NCI-H526 treated with DMSO at 0.1 percent for 48 hours (cell line): ENCODE measurements at regions not wholly inside any gene's neighbourhood (a gene's known extent, or its start where the extent isn't known, plus 50 kb on each side); places are given as distances from the start of the nearest gene placed in this dataset.

ENCODE experiments used
- DNase-seq: peaks from one replicate; lab custom pipeline; 2025; lab: John Stamatoyannopoulos, UW

DNA sequence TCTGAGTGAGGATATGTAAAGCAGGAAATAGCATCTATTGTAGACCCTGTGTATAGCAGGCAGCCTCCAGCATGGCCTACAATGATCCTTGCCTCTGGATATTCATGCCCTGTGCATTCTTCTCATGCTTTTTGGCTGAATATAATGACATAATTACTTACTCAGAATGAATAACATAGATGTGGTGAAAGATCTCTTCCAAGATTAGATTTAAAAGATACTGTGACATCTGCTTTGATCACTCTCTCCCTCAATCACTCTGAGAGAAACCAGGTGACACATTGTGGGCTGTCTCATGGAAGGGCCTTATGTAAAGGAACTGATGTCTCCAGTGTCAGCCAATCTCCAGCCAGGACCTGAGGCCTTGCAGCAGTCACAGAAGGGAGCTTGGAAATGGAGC, 376.7 kb downstream of the DNAH5 start:
- DNase-seq: no peak

DNA sequence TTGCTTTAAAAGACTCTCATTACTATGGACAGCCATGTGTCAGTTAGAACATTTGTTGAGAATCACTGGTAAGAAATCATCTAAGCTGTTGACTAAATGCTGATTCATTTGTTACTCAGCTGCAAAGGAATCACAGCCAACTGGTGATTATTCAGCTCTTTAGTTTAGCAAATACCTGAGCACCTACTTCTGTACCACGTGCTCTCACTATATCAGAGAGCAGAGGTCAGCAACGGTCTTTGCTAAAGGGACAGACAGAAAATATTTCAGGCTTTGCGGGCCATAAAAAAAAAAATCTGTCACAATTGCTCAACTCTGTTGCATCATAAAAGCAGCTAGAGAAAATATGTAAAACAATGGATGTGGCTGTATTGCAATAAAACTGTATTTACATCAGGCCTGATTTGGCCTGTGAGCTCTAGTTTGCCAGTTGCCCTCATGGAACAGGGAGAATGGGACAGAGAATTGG, 377.6 kb downstream of the DNAH5 start:
- DNase-seq: no peak

DNA sequence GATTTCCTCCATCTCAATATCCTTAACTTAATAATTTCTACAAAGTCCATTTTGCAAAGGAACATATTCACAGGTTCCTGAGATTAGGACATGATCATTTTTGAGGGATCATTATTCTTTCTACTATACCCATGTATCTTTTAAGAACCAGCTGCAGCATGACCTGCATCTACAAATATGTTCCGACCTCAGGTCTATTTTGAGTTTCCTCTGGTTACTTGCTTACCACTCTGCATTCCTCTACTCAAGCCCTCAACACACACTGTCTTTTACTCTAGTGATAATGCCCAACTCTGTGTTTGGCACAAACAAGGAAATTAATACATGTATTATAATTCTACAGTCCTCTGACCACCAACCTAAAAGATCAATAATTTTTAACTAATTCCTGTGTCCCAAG, 386.1 kb downstream of the DNAH5 start:
- DNase-seq: no peak

DNA sequence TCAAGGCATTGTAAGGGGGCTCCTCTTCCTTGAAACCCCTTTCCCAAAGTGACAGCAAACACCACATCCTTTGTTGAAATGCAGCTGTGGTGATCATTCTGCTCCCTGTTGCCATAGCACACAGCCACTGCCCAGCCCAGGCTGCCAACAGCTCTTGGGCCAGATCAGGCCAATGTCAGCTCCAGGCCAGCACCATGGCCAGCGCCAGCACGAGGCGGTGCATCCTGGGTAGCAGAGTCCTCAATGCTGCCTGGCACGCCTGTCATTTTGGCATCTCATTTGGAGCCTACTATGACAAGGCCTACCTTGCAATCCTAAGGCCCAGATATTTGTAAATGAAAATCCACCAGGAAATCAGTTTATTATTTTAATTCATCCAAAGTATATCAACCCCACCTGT, 390.6 kb downstream of the DNAH5 start:
- DNase-seq: no peak

DNA sequence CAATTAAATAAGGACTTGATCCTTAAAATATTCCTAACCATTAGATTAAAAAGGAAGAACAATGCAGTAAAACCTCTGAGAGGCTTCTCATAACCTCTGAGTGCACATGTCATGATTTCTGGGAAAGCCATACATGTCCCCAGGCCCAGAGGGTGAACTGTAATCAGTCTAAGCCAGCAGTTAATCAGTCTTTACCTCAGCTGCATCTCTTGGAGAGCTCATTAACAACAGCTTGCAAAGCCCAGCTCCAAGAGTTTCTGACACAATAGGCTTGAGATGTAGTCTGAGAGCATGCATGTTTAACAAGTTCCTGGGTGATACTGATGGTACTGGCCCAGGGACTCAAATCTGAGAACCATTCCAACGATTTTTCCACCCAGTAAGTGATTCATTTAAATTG, 392.1 kb downstream of the DNAH5 start:
- DNase-seq: no peak

DNA sequence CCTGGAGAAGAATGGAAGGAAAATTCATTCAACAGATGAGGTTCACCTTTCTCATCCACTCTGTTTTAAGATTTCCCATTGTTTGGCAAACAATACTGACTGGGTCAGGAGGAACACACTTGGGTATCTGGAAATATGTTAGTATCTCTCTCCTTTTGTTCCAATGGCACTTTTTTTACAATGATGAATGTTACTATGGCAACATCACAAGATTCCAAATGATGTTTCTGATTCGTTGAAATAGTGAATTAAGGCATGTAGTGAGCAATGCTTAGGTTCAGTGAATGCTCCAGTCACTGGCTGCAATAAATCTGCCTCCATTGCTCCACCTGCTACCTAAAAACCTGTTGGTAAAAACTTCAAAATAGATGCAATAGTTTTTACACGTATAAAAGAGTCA, 392.8 kb downstream of the DNAH5 start:
- DNase-seq: no peak

DNA sequence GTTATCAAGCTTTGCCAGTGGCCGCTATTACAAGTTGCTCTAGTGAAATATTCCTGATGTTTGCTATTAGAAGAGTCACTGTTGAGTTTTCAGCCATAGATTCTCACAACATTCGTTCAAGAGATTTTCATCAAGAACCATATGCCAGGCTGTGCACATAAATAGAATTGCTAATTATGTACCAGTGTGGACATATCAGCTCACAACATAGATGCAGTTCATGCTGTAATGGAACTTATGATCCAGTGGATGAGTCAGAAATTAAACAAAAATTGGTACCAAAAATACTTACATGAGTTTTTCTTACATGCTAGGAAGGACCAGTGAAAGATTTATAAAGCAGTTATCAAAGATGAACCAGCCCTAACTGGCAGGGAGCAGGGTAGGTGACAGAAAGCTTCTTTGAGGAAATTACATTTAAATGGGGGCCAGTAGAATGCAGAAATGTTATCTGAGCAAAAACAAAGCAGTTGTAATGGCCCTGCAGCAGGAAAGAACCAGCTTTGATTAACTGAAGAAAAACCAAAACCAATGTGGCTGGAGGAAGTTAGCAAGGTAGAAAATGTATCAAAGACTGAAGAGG, 404.2 kb downstream of the DNAH5 start:
- no peak for DNase-seq

DNA sequence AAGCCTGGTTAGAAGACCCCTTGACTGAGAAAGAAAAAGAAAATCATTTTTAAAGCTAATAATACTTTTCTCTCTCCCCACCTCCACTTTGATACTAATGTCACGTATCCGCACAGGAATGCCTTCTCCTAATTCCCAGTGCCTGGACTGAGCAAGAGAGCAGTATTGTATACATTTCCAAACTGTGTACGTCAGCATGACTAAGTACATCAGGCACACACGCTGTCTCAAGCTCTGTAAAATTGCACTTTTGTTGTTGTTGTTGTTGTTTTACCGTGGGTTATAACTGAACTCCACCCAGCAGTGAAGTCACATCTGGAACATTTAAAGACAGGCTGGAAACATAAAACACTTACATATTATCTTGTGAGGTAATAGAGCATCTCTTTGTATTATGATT, 407.6 kb downstream of the DNAH5 start:
- no peak for DNase-seq

DNA sequence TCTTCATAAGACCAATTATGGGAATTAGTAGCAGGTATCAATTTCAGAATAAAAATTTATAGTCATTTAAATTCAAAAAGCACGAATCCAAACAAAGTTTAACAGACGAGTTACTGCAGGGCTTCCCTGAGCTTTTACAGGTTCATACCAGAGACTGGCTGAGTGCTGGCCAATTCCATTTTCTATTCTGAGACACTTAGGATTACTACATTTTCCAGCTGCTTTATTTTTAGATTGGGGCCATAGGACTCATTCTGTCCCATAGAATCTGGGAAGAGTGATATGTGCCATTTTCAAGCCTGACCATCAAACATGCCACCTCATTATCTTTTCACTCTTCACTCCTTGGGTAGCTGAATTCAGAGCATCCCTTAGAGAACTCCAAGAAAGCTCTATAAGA, 410.7 kb downstream of the DNAH5 start:
- no peak for DNase-seq

DNA sequence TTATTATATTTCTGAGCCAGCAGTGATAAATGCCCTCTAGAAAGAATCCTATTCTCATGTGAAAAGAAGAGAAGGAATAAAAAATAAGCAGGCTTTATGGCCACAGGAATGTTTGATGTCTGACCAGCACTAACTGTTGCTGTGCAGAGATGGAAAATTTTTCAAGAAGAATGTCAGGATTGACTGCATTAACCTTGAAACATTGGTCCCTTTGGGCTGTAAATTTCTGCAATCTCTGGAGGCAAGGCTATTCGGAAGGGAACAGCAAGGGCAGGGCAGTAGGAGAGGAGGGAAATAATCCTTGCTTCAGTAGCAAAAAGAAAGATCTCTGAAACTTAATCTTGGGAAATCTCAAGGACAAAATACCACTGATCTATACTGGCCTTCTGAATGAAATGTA, 415.2 kb downstream of the DNAH5 start:
- DNase-seq: no peak

DNA sequence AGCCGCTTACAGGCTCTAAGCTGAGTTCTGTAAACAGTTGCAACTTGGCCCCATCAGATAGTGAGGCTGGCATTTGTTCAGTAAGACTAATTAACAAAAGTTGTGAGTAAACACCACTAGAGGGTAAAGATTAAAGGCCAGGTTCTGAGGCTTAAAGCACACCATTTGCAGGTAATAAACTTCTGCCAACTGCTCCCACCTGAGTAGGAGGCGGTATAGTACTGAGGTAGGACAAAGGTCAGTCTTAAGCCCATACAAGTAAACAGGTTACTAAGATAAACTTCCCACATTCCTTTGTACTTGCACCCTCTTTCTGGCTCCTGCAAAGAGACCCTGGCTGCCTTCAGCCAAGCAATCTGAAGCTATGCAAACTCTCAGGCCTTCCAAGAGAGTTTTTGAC, 419.6 kb downstream of the DNAH5 start:
- DNase-seq: no peak

DNA sequence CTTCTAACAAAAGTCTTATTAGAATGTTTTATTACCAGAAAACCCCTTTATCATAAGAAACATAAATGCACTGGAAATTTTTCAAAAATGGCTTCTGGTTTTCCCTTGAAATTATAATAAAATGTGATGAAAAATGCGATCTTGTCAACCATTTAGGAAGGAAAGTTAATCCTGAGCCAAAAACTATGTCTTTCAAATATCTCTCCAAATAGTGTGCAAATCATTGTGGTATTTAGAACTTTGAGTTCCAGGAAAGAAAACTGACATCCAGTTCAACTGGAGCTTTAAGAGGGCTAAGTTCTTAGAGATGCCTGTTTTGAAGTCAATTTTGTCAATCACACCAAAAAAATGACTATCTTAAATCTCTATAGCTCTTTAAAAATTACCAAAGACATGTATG, 425.4 kb downstream of the DNAH5 start:
- no peak for DNase-seq

DNA sequence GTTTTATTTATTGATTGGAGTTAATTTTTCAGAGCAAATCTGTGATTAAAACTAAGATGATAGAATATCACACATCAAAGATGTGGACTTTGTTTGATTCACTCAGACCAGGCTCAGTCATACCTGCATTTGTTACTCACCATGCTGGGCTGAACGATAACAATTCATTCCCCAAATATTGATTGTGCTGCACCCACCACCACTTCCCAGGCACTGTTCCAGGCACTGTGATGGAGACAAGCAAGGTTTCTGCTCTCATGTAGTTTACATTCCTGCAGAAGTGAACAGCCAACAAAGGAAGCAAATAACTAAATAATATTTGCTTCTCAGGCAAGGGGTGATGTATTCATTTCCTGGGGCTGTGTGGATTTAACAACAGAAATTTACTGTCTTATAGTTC, 428.3 kb downstream of the DNAH5 start:
- no peak for DNase-seq

DNA sequence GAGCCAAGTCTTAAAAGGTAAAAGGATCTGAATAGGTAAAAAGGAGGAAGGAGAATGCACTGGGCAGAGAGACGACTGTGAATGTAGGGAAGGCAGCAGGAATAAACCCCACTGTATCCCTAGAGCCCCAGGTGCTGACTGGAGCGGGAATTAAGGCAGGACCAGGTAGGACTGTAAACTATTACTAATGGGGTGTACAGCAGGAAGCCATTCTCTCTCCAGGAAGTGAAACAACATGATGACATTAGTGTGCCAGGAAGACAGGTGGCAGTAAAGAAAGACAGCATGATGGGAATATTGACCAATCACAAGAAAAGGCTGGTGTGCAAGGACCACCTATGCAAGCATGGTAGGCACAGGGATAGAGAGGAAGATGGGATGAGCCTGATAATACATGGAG, 433.0 kb downstream of the DNAH5 start:
- DNase-seq: no peak

DNA sequence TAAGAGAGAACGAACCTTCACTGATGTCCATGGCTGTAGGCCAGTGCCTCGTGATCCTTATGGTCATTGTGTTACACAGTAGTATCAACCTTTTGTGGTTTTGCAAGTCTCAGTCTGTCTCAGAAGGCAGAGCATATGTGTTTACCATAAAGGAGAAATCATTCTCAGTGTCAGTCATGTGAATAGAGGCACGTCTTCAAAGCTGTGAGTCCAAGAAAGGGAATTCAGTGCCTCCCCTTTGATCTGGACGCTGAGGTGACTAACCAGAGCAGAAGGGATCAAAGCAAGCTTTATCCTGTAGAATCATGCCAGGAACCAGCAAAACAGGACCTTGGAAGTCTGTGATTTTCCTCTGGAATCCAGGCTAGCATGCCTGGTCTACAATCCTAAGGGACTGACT, 433.9 kb downstream of the DNAH5 start:
- no peak for DNase-seq

DNA sequence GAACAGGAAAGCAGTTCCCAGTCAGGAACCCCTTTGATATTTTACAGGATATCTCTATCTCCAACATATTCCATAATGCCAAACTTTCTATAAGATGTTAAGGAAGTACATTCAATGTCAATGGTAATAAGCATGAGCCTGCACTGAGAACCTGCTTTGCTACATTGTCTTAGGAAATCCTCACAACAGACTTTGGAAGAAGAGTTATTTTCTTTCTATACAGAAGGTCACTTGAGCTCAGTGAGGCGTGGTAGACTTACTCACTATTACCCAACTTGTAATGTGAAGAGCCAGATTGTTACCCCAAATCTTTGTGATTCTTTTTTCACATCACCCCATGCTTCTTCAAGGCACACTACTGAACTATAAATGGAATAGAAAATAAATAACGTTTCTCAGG, 435.9 kb downstream of the DNAH5 start:
- no peak for DNase-seq

DNA sequence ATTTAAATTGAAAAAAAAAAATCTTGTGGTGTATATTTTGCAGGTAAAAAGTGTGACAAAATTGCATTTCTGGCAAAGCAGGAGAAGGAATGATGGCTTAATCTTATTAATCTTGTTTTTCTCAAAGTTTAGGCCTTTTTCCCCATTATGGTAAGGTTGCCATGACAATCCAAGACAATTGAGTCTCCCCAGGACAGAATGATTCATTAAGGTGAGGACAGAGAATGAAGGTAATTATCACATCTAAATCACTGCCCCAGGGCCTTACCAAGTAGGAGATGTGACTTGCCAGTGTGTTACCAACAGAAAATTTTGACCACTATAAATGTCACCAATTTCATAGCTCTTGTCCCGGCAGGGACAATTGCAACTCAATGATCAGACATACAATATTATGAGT, 439.2 kb downstream of the DNAH5 start:
- DNase-seq: no peak

DNA sequence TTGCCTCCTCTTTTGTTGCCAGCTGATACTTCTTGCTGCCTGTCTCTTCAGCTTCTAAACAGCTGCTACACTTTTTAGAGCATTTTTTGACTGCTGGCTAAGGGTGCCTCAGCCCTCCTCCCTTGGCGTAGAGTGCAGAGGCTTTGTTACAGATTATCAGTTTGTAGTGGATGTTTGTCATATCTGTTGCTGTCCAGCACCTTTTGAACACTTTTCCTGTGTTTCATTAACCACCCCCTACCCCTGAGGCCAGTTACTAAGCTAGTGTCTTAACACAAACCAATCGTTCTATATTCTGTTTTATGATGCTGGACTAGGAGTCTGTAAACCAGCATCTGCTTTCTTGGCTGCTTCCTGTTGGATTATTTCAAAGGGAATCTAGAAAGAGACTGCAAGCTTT, 441.5 kb downstream of the DNAH5 start:
- DNase-seq: no peak

DNA sequence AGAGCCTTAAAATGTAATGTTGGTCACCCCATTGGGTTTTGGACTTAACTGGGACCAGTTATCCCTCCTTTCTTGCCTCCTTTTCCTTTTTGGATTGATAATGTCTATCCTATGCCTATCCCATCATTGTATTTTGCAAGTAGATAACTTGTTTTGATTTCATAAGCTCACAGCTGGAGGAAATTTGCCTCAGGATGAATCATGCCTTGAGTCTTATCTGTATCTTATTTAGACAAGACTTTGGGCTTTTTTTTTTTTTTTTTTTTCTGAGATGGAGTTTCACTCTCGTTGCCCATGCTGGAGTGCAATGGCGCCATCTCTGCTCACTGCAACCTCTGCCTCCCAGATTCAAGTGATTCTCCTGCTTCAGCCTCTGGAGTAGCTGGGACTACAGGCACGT, 443.3 kb downstream of the DNAH5 start:
- no peak for DNase-seq

DNA sequence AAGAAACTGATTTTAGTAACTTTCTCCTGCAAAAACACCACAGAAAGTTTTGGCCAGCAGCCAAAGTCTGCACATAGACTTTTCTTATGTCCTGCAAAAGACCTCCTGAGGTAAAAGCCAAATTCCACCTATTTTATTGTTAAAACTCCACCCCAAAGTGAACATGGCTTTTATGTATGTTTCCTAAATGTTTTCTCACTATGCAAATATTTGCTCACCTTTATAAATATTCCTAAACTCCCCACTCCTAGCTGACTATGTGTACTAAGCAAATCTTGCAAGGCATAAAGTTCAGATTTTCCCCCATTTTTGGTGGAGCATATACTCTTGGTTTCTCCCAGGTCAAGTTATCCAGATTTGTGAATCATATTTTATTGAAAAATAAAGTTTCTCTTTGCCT, 446.2 kb downstream of the DNAH5 start:
- DNase-seq: no peak

DNA sequence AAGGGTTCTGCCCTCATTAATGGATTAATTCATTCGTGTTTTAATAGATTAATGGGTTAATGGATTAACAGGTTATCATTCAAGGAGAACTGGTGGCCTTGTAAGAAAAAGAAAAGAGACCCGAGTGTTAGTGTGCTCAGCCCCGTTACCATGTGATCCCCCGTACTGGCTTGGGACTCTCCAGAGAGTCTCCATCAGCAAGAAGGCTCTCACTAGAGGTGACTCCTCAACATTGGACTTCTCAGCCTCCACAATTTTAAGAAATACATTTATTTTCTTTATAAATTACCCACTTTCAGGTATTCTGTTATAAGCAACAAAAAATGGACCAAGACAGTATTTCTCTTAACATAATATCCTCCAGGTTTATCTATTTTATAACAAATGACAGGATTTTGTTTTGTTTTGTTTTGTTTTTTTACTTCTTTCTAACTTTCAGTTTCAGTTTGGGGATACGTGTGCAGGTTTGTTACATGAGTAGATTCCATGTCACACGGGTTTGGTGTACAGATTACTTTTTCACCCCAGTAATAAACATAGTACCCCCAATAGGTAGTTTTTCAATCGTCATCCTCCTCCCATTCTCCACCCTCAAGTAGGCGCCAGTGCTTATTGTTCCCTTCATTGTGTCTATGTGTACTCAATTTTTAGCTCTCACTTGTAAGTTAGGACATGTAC, 456.1 kb downstream of the DNAH5 start:
- DNase-seq: no peak

DNA sequence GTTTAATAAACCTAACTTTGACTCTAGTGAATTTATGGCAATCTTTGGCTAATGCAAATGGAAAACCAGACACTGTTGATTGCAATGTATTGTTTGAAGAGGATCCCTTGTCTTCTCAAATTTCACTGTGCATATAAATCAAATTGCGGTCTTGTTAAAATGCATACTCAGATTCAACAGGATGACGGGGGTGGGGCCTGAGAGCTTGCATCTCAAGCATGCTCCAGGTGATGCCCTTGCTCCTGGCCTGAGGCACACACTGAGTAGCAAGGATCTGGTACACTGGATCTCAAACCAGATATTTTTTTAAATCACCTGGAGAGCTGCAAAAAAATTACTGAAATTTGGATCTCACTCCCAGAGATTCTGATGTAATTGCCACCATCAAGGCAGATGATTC, 463.7 kb downstream of the DNAH5 start:
- peak; percentile 95 for DNase-seq

DNA sequence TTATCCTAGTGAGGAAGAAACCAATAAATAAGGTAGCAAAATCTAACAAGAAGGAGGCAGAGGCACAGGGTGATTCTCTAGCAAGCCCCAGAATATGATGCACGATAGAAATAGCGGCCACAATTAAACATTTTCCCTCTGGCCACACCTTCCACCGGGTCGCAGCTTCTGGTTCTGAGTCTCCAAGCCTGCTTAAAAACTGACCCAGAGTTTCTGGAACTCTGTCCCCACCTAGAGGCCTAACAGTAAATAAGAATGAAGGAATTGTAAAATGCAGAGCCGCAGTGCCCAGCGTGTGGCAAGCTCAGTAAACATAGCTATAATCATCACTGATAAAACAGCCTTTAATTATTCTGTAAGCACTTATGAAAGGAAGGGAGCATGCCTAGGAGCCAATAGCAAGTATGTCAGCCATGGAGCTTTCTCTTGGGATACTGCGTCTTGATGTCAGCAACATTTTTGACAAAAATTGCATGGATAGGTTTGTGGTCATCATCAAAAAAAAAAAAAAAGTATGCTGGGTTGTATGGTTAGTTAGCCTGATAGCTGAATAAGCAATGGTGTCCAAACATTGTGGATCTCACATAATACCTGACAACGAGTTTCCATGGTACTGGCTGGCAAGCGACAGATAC, 465.5 kb downstream of the DNAH5 start:
- DNase-seq: peak; percentile 67
